BJ (cell line): ENCODE measurements at regions not wholly inside any gene's neighbourhood (a gene's known extent, or its start where the extent isn't known, plus 50 kb on each side); places are given as distances from the start of the nearest gene placed in this dataset.
"Not testable (repeated sequence)": the region's sequence is repeated elsewhere in the genome, so short reads cannot be mapped to it uniquely, and the experiment has no call there.

ENCODE experiments used
- CTCF ChIA-PET: fragments of 350-600 bp; formaldehyde crosslinking; extraction: SDS; loops from one replicate; lab custom pipeline; 2021; ENCODE audit warnings: antibody characterized with exemption, inconsistent platforms; lab: Yijun Ruan, JAX
- POLR2A ChIA-PET: fragments of 300-600 bp; sonication (Branson Sonifier 250); formaldehyde crosslinking; extraction: SDS; loops from one replicate; lab custom pipeline; 2021; ENCODE audit warnings: antibody characterized with exemption; lab: Charles Lee
- DNase-seq: peaks from one replicate; pipeline ENCODE4 v3.0.0-alpha.2; 2011; ENCODE audit warnings: low read depth
- H3K27me3 ChIP-seq: 2 replicates; pipeline ENCODE4 v1.6.0; 2011; ENCODE audit warnings: low read length; ENCODE audit not compliant: control insufficient read depth, insufficient read depth
- H3K36me3 ChIP-seq: 2 replicates; pipeline ENCODE4 v1.5.1; 2011; ENCODE audit warnings: low read length; ENCODE audit not compliant: control insufficient read depth, insufficient read depth
- H3K4me3 ChIP-seq: 2 replicates; pipeline ENCODE4 v1.5.1; 2011; ENCODE audit warnings: low read depth, mild to moderate bottlenecking, control low read depth, low read length
- CTCF ChIP-seq: IDR thresholded peaks from 2 replicates; pipeline ENCODE4 v1.5.1; 2011; ENCODE audit warnings: low read depth, mild to moderate bottlenecking, control low read depth, inconsistent platforms, low read length, moderate library complexity; ENCODE audit not compliant: insufficient read depth

GRCh38 chr1:219072329-219072728 is 101.3 kb upstream of the LYPLAL1 start:
- Histone ChIP-seq H3K36me3 (no peaks in the 10 kb centered on the region), H3K27me3 (no peaks in the 10 kb centered on the region), H3K4me3 (no peak overlapping the region)
- no peak for DNase-seq
- ChIA-PET POLR2A (no interaction called here), CTCF (no interaction called here)
- no peak for TF ChIP-seq CTCF

- no peaks in the 10 kb centered on the region for H3K36me3 ChIP-seq
- no peak for TF ChIP-seq CTCF
- H3K4me3 ChIP-seq = no peak overlapping the region
- ChIA-PET POLR2A (no interaction called here), CTCF (no interaction called here)
- DNase-seq = no peak
- H3K27me3 ChIP-seq = no peaks in the 10 kb centered on the region
Measured at GRCh38 chr1:219074084-219074728, 99.5 kb upstream of the LYPLAL1 start.

GRCh38 chr1:219075121-219075879 is 98.4 kb upstream of the LYPLAL1 start:
- ChIA-PET POLR2A (no interaction called here), CTCF (no interaction called here)
- Histone ChIP-seq H3K4me3 (no peak overlapping the region), H3K36me3 (no peaks in the 10 kb centered on the region), H3K27me3 (no peaks in the 10 kb centered on the region)
- no peak for DNase-seq
- TF ChIP-seq CTCF = no peak

GRCh38 chr1:219076326-219076937 is 97.2 kb upstream of the LYPLAL1 start:
- POLR2A ChIA-PET = no interaction called here

GRCh38 chr1:219077767-219078166 is 95.9 kb upstream of the LYPLAL1 start:
- H3K36me3 ChIP-seq, CTCF ChIA-PET, DNase-seq, H3K4me3 ChIP-seq, POLR2A ChIA-PET, H3K27me3 ChIP-seq: not testable (repeated sequence)

More at GRCh38 chr1:219076326-219076937, 97.2 kb upstream of the LYPLAL1 start:
- Histone ChIP-seq H3K36me3 (no peaks in the 10 kb centered on the region), H3K27me3 (no peaks in the 10 kb centered on the region), H3K4me3 (no peak overlapping the region)
- CTCF ChIA-PET = interaction anchor here (1.2 kb wide), 1 partner anchor 9 kb away, joined by 3 read pairs; no protein-coding TSS in a partner anchor
- no peak for DNase-seq
- no peak for TF ChIP-seq CTCF
